ENCODE measurements at regions not wholly inside any gene's neighbourhood (a gene's known extent, or its start where the extent isn't known, plus 50 kb on each side); places are given as distances from the start of the nearest gene placed in this dataset.
A peak's percentile ranks its signal among the peaks of the same experiment; 100 is the strongest.
"Not testable (repeated sequence)": the region's sequence is repeated elsewhere in the genome, so short reads cannot be mapped to it uniquely, and the experiment has no call there.

DNA sequence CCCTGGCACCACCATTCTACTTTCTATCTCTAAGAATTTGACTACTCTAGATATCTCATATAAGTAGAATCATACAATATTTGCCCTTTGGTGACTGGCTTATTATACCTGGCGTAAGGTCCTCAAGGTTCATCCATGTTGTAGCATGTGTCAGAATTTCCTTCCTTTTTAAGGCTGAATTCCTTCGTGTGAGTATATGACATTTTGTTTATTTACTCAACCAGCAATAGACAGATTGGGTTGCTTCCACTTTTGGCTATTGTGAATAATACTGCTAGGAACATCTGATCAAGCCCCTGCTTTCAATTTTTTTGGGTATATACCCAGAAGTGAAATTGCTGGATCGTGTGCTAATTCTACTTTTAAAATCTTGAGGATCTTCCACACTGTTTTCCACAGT lies 232.8 kb upstream of the MCHR2 start:
- no peak for DNase-seq (ENCODE audit: low spot score)

GRCh38 chr6:100223952-100224351 lies 229.9 kb upstream of the MCHR2 start:
- not testable (repeated sequence) for DNase-seq (ENCODE audit: low spot score)

DNA sequence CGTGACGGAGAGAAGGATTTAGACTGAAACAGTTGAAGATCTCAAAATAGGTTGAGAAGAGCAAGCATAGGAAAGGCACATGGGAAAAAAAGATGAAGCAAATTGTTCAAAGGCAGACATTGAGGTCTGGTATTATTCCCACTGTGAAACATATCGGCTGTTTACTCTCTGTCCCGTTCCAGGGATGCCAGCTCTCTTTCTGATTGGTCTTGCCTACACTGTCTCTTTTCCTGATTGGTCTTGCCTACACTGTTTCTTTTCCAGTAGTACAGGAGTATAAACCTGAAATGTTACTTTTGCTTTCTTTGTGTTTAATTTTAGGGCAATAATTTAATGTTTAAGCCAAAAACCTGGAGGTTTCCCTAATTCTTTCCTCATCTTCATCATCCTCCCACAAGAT lies 226.5 kb upstream of the MCHR2 start:
- no peak for DNase-seq (ENCODE audit: low spot score)

- peak; percentile 25 for DNase-seq (ENCODE audit: low spot score)
Measured at GRCh38 chr6:100217225-100218012, 223.4 kb upstream of the MCHR2 start.

GRCh38 chr6:100216760-100217159 lies 222.7 kb upstream of the MCHR2 start:
- no peak for DNase-seq (ENCODE audit: low spot score)

DNA sequence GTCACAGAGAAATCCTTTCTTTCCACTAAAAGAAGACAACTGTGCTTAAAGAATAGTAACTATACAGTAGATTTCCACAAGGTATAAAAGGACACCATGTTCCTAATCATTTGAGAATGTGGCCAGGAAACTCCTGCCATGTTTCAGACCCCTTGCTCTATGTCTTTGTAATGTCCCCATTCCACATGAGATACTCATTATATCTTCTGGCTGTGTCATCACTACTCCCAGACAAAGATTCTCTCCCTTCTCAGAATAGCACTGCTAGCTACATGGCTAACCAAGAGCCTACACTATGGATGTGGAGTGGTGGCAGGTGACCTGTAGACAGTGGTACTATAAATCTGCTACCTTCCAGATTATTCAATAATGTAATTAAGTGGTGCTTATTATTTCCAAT lies 218.1 kb upstream of the MCHR2 start:
- no peak for DNase-seq (ENCODE audit: low spot score)

- DNase-seq (ENCODE audit: low spot score), result no peak
Measured at GRCh38 chr6:100210137-100211117, 216.4 kb upstream of the MCHR2 start.

GRCh38 chr6:100209323-100210136 lies 215.5 kb upstream of the MCHR2 start:
- DNase-seq (ENCODE audit: low spot score), result no peak

DNA sequence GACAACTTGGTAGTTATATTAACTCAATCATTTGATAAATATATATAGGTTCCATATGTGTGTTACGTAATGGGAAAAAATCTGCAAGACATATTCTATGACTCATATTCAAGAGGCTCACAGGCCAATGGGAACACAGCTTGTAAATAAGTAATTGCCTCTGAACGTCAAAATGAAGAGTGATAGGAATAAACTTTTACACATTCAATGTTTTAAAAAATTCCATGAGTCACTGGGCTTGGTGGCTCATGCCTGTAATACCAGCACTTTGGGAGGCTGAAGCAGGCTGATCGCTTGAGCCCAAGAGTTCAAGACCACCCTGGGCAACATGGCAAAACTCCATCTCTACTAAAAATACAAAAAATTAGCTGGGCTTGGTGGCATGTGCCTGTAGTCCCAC lies 209.4 kb upstream of the MCHR2 start:
- DNase-seq (ENCODE audit: low spot score), result peak; percentile 72

DNA sequence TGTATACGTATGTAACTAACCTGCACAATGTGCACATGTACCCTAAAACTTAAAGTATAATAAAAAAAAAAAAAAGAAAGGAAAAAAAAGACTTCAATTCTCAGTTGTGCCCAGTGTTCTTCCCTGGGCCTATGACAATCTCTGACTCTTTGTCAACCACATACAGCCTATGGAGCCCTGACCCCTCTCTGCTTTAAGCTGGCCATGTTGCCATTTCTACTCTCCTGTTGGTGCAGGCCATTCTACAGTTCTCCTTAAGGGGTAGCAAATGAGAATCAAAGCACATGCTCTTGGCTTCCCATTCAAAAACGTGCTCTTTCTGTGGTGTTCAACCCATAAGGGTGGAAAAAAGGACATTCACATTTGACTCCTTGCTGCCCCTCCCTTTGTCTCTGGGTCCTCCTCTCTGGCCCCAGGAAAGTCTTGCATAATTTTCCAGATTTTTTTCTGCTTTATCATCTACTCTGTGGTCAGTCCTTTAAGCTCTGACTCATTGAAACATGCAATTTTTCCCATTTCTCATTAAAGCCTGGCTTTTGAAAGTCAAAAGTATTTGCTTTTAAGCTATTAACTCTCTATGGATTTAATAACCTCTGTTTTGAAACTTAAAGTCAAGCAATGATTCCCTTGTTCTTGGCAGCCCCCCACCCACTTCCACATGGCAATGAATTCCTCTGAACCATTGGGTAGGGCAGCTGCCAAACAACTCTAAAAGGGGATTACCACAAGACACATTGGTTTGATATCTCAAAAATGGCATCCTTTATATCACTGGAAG lies 208.6 kb upstream of the MCHR2 start:
- peak; percentile 81 for DNase-seq (ENCODE audit: low spot score)

GRCh38 chr6:100196214-100196982 lies 202.4 kb upstream of the MCHR2 start:
- not testable (repeated sequence) for DNase-seq (ENCODE audit: low spot score)

DNA sequence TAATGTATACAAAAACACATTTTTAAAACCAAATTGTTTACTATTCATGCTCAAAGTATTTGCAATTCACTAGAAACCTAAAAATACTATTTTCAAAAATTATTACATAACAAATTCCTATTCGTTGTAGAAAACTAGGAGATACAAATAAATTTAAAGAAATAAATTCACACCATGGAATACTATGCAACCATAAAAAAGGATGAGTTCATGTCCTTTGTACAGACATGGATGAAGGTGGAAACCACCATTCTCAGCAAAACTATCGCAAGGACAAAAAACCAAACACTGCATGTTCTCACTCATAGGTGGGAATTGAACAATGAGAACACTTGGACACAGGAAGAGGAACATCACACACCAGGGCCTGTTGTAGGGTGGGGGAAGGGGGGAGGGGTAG lies 201.2 kb upstream of the MCHR2 start:
- DNase-seq (ENCODE audit: low spot score), result not testable (repeated sequence)

GRCh38 chr6:100194535-100194934 lies 200.5 kb upstream of the MCHR2 start:
- DNase-seq (ENCODE audit: low spot score), result peak; percentile 9

DNA sequence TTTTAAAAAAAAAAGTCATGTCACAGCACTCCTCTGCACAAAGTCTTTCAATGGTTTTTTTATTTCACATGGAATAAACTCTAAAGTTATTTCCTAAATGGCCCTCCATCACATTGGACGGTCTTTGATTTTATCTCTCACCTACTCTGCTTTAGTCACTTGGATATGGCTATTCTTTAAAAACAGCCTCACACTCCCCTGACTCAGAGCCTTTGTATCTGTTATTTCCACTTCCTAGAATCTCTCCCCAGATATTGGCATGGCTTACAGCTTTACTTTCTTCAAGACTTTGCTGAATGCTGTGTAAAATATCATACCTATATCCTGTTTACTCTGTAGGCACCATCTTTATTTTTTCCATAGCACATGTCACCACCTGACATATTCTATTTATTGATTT lies 194.7 kb upstream of the MCHR2 start:
- no peak for DNase-seq (ENCODE audit: low spot score)

DNA sequence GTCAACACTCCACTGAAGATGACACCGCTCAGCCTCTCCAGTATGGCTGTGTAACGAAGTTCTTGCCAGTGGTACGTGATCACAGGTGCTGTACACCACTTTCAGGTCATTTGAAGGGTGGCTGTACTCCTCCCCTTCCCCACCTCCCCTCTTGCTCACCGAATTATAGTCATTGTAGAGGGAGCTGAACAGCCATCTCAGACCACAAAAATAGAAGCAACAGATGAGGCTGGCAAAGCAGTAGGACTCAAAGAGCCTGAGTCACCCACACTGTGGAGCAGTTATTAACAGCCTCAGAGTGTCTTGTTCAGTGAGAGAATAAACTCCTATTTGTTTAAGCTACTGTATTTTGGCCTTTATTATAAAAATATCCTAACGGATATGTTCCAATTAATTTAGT lies 192.5 kb upstream of the MCHR2 start:
- DNase-seq (ENCODE audit: low spot score), result peak; percentile 23

DNA sequence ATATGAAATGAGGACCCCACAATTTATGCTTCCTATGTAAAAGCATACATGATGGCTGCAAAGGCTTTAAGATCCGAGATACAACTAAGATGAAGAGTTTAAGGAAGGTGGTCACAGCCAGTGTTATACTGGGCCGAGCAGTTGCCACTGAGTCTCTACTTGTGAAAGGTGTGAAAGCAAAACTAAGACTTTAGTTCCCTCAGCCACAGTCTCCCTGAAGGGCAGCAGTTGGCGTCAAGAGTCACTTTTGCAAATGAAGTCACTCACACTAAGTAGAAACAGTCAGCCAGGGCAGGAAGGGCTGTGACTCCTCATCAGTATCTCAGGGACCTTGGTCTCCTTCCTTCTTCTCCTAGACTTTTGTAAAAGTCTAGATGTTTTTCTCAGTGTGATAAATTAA lies 191.6 kb upstream of the MCHR2 start:
- no peak for DNase-seq (ENCODE audit: low spot score)

DNA sequence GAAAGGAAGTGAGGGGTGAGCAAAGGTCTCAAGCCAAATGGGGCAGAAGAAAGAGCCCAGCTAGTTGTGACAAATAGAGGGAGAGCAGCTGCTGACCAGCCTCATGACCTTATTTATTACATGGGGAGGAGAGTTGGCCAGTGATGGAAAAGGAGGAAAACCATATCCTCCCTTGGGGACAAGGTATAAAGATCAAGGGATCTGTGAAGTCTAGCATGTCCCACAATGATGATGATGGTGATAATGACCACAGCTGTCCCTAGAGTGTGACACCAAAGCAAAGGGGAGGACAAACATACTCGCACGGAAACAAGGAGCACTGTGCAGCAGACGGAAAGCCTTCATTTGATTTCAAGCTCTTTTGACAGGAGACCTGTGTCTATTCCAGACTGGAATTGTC lies 190.4 kb upstream of the MCHR2 start:
- no peak for DNase-seq (ENCODE audit: low spot score)

DNA sequence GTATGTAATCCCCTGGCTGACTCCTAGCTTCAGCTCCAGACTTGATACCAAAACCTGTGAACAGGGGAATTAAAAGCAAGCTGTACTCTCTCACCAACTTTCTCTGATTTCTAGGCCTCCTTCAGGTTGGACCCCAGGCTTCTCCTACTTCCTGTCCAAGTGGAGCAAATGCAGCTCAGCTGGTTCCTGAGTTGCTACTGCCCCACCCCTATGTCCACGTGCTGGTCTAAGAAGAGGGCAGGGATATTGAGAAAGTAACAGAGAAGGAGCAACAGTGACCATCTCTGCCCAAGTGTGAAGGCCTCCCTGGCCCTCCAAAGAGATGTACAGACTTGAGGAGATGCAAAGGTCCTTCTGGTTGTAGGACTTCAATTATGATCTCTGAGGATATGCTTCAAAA lies 188.3 kb upstream of the MCHR2 start:
- no peak for DNase-seq (ENCODE audit: low spot score)

- no peak for DNase-seq (ENCODE audit: low spot score)
Measured at GRCh38 chr6:100181309-100181708, 187.3 kb upstream of the MCHR2 start.

- DNase-seq (ENCODE audit: low spot score), result no peak
Measured at GRCh38 chr6:100179576-100179975, 185.6 kb upstream of the MCHR2 start.

DNA sequence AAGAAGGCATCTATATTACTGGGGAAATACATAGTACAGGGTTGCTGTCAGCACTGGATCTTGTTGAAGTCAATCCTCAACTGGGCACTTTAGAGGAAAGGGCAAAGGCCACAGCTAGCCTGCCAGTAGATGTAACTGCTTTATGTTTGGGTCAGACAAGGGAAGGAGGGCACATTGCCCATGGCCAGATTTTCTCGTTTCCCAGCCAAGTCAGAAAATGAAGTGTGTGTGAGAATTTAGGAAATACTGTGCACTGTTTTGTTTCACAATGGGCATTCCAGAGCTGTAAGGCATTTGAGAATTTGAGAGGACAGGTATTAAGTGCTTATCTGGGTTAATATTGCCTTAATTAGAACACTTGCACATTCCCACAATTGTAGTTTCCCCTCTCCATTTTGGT lies 183.9 kb upstream of the MCHR2 start:
- DNase-seq (ENCODE audit: low spot score), result peak; percentile 23

Data from GM03348 (cell line).